A204.1 (cell line): ENCODE measurements at regions not wholly inside any gene's neighbourhood (a gene's known extent, or its start where the extent isn't known, plus 50 kb on each side); places are given as distances from the start of the nearest gene placed in this dataset.
"Not testable (repeated sequence)": the region's sequence is repeated elsewhere in the genome, so short reads cannot be mapped to it uniquely, and the experiment has no call there.

Experiments used
- FAIRE-seq: peaks from 2 replicates; lab custom pipeline; 2012; peaks lifted over from hg19 to GRCh38; lab: Jason Lieb, UNC

GRCh38 chr6:12624142-12624837 is 92.3 kb upstream of the PHACTR1 start:
- no peak for FAIRE-seq

- no peak for FAIRE-seq
Observed at GRCh38 chr6:12627053-12627452, 89.5 kb upstream of the PHACTR1 start.

GRCh38 chr6:12628327-12628726 is 88.2 kb upstream of the PHACTR1 start:
- no peak for FAIRE-seq

- not testable (repeated sequence) for FAIRE-seq
Observed at GRCh38 chr6:12633746-12634145, 82.8 kb upstream of the PHACTR1 start.

GRCh38 chr6:12635375-12635774 is 81.2 kb upstream of the PHACTR1 start:
- FAIRE-seq, result no peak

GRCh38 chr6:12635813-12636212 is 80.8 kb upstream of the PHACTR1 start:
- no peak for FAIRE-seq

GRCh38 chr6:12636336-12636735 is 80.2 kb upstream of the PHACTR1 start:
- no peak for FAIRE-seq

GRCh38 chr6:12637960-12638641 is 78.5 kb upstream of the PHACTR1 start:
- FAIRE-seq, result no peak

- no peak for FAIRE-seq
Observed at GRCh38 chr6:12640438-12640837, 76.1 kb upstream of the PHACTR1 start.

GRCh38 chr6:12641785-12642184 is 74.8 kb upstream of the PHACTR1 start:
- FAIRE-seq, result not testable (repeated sequence)

GRCh38 chr6:12645941-12646340 is 70.6 kb upstream of the PHACTR1 start:
- no peak for FAIRE-seq

GRCh38 chr6:12648171-12648570 is 68.4 kb upstream of the PHACTR1 start:
- FAIRE-seq, result no peak

GRCh38 chr6:12649325-12649724 is 67.2 kb upstream of the PHACTR1 start:
- no peak for FAIRE-seq

GRCh38 chr6:12653486-12653885 is 63.1 kb upstream of the PHACTR1 start:
- FAIRE-seq, result no peak

- FAIRE-seq, result no peak
Observed at GRCh38 chr6:12654107-12654506, 62.5 kb upstream of the PHACTR1 start.

GRCh38 chr6:12654514-12654913 is 62.1 kb upstream of the PHACTR1 start:
- FAIRE-seq, result no peak

GRCh38 chr6:12656906-12657305 is 59.7 kb upstream of the PHACTR1 start:
- FAIRE-seq, result no peak

GRCh38 chr6:12657884-12658283 is 58.7 kb upstream of the PHACTR1 start:
- FAIRE-seq, result no peak

- FAIRE-seq, result no peak
Observed at GRCh38 chr6:12661432-12662089, 55.0 kb upstream of the PHACTR1 start.
